Panc1 (cell line): ENCODE measurements at regions not wholly inside any gene's neighbourhood (a gene's known extent, or its start where the extent isn't known, plus 50 kb on each side); places are given as distances from the start of the nearest gene placed in this dataset.

ENCODE experiments used
- ATAC-seq: fragments of 200-7000 bp; cut with Tn5 transposase; 2 replicates; pipeline ENCODE4 v1.9.1; 2020; ENCODE audit warnings: mild to moderate bottlenecking, moderate library complexity
- BruUV-seq: library from RNA; stranded (reverse); fragments of 400-500 nt; replicated peaks from 2 replicates; lab custom pipeline; 2021; lab: Mats Ljungman, UMichigan
- CTCF ChIA-PET: fragments of 300-600 bp; sonication (Branson Sonifier 250); formaldehyde crosslinking; loops from one replicate; lab custom pipeline; 2022; ENCODE audit warnings: antibody characterized with exemption; lab: Charles Lee
- POLR2A ChIA-PET: fragments of 300-600 bp; sonication (Branson Sonifier 250); formaldehyde crosslinking; loops from one replicate; lab custom pipeline; 2022; ENCODE audit warnings: antibody characterized with exemption; lab: Charles Lee
- DNase-seq: peaks from one replicate; pipeline ENCODE4 v3.0.0-alpha.2; 2010; ENCODE audit warnings: low read depth, low spot score
- H3K27ac ChIP-seq: 2 replicates; pipeline ENCODE4 v1.5.1; 2011; ENCODE audit warnings: mild to moderate bottlenecking, low read length, inconsistent platforms
- H3K27me3 ChIP-seq: fragments of 200-500 bp; sonication (Bioruptor generic); 2 replicates; pipeline ENCODE4 v1.6.0; 2014; ENCODE audit warnings: low read length, inconsistent platforms; ENCODE audit not compliant: control insufficient read depth, insufficient read depth
- H3K36me3 ChIP-seq: fragments of 200-500 bp; sonication (Bioruptor generic); 2 replicates; pipeline ENCODE4 v1.5.1; 2014; ENCODE audit warnings: inconsistent platforms, mild to moderate bottlenecking, low read length, moderate library complexity; ENCODE audit not compliant: control insufficient read depth, insufficient read depth
- H3K4me1 ChIP-seq: 2 replicates; pipeline ENCODE4 v1.5.1; 2011; ENCODE audit warnings: inconsistent platforms, mild to moderate bottlenecking, low read length, moderate library complexity; ENCODE audit not compliant: control insufficient read depth, insufficient read depth
- H3K4me3 ChIP-seq, 2 experiments: 2 replicates each; pipeline ENCODE4 v1.5.1; 2011 to 2012; ENCODE audit warnings: low read depth in 2 of 2, low read length in 2 of 2, mild to moderate bottlenecking in 2 of 2, inconsistent platforms in 1 of 2, moderate library complexity in 1 of 2
- H3K9me3 ChIP-seq: fragments of 200-500 bp; sonication (Bioruptor generic); 2 replicates; pipeline ENCODE4 v1.5.1; 2014; ENCODE audit warnings: low read depth, mild to moderate bottlenecking, inconsistent platforms, low read length, moderate library complexity; ENCODE audit not compliant: control insufficient read depth, insufficient read depth
- CTCF ChIP-seq: fragments of 450-650 bp; IDR thresholded peaks from 2 replicates; pipeline ENCODE4 v1.5.1; 2017; ENCODE audit warnings: mild to moderate bottlenecking
- POLR2AphosphoS5 ChIP-seq: IDR thresholded peaks from 2 replicates; pipeline ENCODE4 v1.6.1; 2012; ENCODE audit warnings: mild to moderate bottlenecking, low read depth, low read length, moderate library complexity
- REST ChIP-seq, 2 experiments: IDR thresholded peaks; 2 replicates each; pipeline ENCODE4 v1.6.1; 2011 to 2012; ENCODE audit warnings: low read depth in 2 of 2, control low read depth in 1 of 2, low read length in 1 of 2, mild to moderate bottlenecking in 1 of 2, moderate library complexity in 1 of 2; ENCODE audit not compliant: insufficient read depth in 1 of 2
- SIN3A ChIP-seq: IDR thresholded peaks from 2 replicates; pipeline ENCODE4 v1.6.1; 2012; ENCODE audit warnings: low read depth, mild to moderate bottlenecking, low read length, moderate library complexity, borderline replicate concordance; ENCODE audit not compliant: insufficient read depth
- TCF7L2 ChIP-seq: IDR thresholded peaks from 2 replicates; pipeline ENCODE4 v1.6.1; 2011; ENCODE audit warnings: mild to moderate bottlenecking, low read depth, low read length, inconsistent platforms
- in situ Hi-C: cut with HindIII; loops from 2 replicates; pipeline ENCODE4 v1.10.0; 2016; ENCODE audit warnings: low sequenced_read_pairs, low pct_unique_long_range_greater_than_20kb
- intact Hi-C: fragments of 100-400 bp; cut with micrococcal nuclease; formaldehyde crosslinking; loops from one replicate; pipeline ENCODE4 v1.10.0; 2022; ENCODE audit not compliant: unreplicated experiment

- Histone ChIP-seq H3K9me3 (no peaks in the 10 kb centered on the region), H3K27me3 (peaks cover 2% of the 10 kb centered on the region; the same call in 1 of the 2 replicates), H3K27ac (no peak overlapping the region), H3K4me3 (no peak overlapping the region), H3K4me1 (no peaks in the 10 kb centered on the region), H3K36me3 (no peaks in the 10 kb centered on the region)
- ATAC-seq: no peak
- ChIA-PET POLR2A (no interaction called here), CTCF (no interaction called here)
- no peak for DNase-seq
- intact Hi-C loops (no loop called here), in situ Hi-C loops (no loop called here)
- TF ChIP-seq CTCF (no peak), TCF7L2 (no peak), SIN3A (no peak), POLR2AphosphoS5 (no peak), REST (IDR thresholded peaks at IDR 0.05; ENCODE audit: insufficient read depth in 1 of 2, low read depth in 2 of 2, low read length in 1 of 2) (no peak)
- BruUV-seq: no TSS peak
These were observed 195.4 kb upstream of the GHITM start for GRCh38 chr10:83943920-83944319.

- DNase-seq: no peak
- CTCF ChIA-PET: no interaction called here
- TF ChIP-seq SIN3A: no peak
- TF ChIP-seq REST (IDR thresholded peaks at IDR 0.05; ENCODE audit: insufficient read depth in 1 of 2, low read depth in 2 of 2, low read length in 1 of 2): no peak
- no peak for TF ChIP-seq POLR2AphosphoS5
- TF ChIP-seq TCF7L2: no peak
- TF ChIP-seq CTCF: no peak
- peaks cover 2% of the 10 kb centered on the region; the same call in 1 of the 2 replicates for H3K27me3 ChIP-seq
- H3K27ac ChIP-seq: no peak overlapping the region
- no TSS peak for BruUV-seq
- in situ Hi-C loops: no loop called here
- POLR2A ChIA-PET: no interaction called here
- no peaks in the 10 kb centered on the region for H3K4me1 ChIP-seq
- intact Hi-C loops: no loop called here
- H3K36me3 ChIP-seq: no peaks in the 10 kb centered on the region
- no peaks in the 10 kb centered on the region for H3K9me3 ChIP-seq
- H3K4me3 ChIP-seq: no peak overlapping the region
- no peak for ATAC-seq
These were observed 193.2 kb upstream of the GHITM start for GRCh38 chr10:83945982-83946718.
